GM21526 (cell line): ENCODE measurements at regions not wholly inside any gene's neighbourhood (a gene's known extent, or its start where the extent isn't known, plus 50 kb on each side); places are given as distances from the start of the nearest gene placed in this dataset.

Source experiments
- ATAC-seq: cut with Tn5 transposase; IDR thresholded peaks from one replicate; pipeline ENCODE4 v1.9.1; 2021; ENCODE audit warnings: moderate library complexity; ENCODE audit not compliant: unreplicated experiment, low FRiP score

- ATAC-seq = no peak
Observed at GRCh38 chr22:48256776-48257684, 1494.6 kb downstream of the TBC1D22A start.

- no peak for ATAC-seq
Observed at GRCh38 chr22:48256041-48256739, 1493.7 kb downstream of the TBC1D22A start.

- ATAC-seq = no peak
Observed at GRCh38 chr22:48254311-48254873, 1491.9 kb downstream of the TBC1D22A start.

GRCh38 chr22:48253573-48253972 lies 1491.1 kb downstream of the TBC1D22A start:
- ATAC-seq = no peak

- no peak for ATAC-seq
Observed at GRCh38 chr22:48253136-48253535, 1490.7 kb downstream of the TBC1D22A start.

- no peak for ATAC-seq
Observed at GRCh38 chr22:48251629-48252028, 1489.2 kb downstream of the TBC1D22A start.

GRCh38 chr22:48250937-48251530 lies 1488.6 kb downstream of the TBC1D22A start:
- no peak for ATAC-seq

- no peak for ATAC-seq
Observed at GRCh38 chr22:48250286-48250895, 1487.9 kb downstream of the TBC1D22A start.

- no peak for ATAC-seq
Observed at GRCh38 chr22:48249713-48250268, 1487.3 kb downstream of the TBC1D22A start.

GRCh38 chr22:48248901-48249455 lies 1486.5 kb downstream of the TBC1D22A start:
- no peak for ATAC-seq

- no peak for ATAC-seq
Observed at GRCh38 chr22:48247829-48248228, 1485.4 kb downstream of the TBC1D22A start.

- no peak for ATAC-seq
Observed at GRCh38 chr22:48245196-48245485, 1482.7 kb downstream of the TBC1D22A start.

- ATAC-seq = no peak
Observed at GRCh38 chr22:48244388-48245195, 1482.1 kb downstream of the TBC1D22A start.

- ATAC-seq = no peak
Observed at GRCh38 chr22:48242461-48242864, 1480.0 kb downstream of the TBC1D22A start.

GRCh38 chr22:48241658-48242057 lies 1479.2 kb downstream of the TBC1D22A start:
- no peak for ATAC-seq

GRCh38 chr22:48240935-48241230 lies 1478.4 kb downstream of the TBC1D22A start:
- no peak for ATAC-seq

GRCh38 chr22:48240148-48240934 lies 1477.9 kb downstream of the TBC1D22A start:
- no peak for ATAC-seq

- ATAC-seq = no peak
Observed at GRCh38 chr22:48239461-48240147, 1477.2 kb downstream of the TBC1D22A start.
